GM12891 (cell line): ENCODE measurements at regions not wholly inside any gene's neighbourhood (a gene's known extent, or its start where the extent isn't known, plus 50 kb on each side); places are given as distances from the start of the nearest gene placed in this dataset.

Experiments
- POLR2A ChIP-seq: IDR thresholded peaks from 2 replicates; pipeline ENCODE4 v1.6.1; 2011; ENCODE audit warnings: low read depth, low read length, control low read depth
- POLR2AphosphoS5 ChIP-seq: IDR thresholded peaks from 2 replicates; pipeline ENCODE4 v1.6.1; 2011; ENCODE audit warnings: low read depth, low read length, control low read depth
- SPI1 ChIP-seq: IDR thresholded peaks from 2 replicates; pipeline ENCODE4 v1.6.1; 2011; ENCODE audit warnings: low read depth, low read length, control low read depth
- TAF1 ChIP-seq: IDR thresholded peaks from 2 replicates; pipeline ENCODE4 v1.6.1; 2011; ENCODE audit warnings: low read depth, low read length, control low read depth

DNA sequence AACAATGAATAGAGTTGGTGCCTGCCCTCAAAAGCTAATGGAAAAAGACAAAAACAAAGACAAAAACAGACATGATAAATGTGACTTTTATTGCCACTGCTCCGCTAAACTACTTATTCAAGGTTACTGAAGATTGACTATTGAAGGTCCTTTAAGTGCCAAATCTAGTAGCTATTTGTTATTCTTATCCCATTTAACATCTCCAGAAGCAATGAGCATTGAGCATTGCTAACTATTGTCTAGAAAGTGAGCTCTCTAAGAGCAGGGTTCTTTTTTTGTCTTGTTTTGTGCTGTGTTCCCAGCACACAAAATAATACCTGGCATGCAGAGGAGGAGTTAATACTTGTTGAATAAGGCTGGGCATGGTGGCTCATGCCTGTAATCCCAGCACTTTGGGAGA is 95.4 kb upstream of the SFRP2 start:
- TF ChIP-seq TAF1 (no peak), POLR2AphosphoS5 (no peak), POLR2A (no peak), SPI1 (no peak)
